ENCODE measurements at regions not wholly inside any gene's neighbourhood (a gene's known extent, or its start where the extent isn't known, plus 50 kb on each side); places are given as distances from the start of the nearest gene placed in this dataset.

GRCh38 chr3:132843349-132843748, 121.1 kb upstream of the NPHP3 start:
- TF ChIP-seq POLR2AphosphoS5 (IDR thresholded peaks at IDR 0.05; ENCODE audit: borderline replicate concordance, low read depth, low read length) (no peak), FOXP2 (optimal IDR thresholded peaks at IDR 0.05; ENCODE audit: control extremely low read depth, extremely low read length, insufficient read depth) (no peak)

Measured in SK-N-MC (cell line).